Adipocyte (in vitro differentiated cells): ENCODE measurements at regions not wholly inside any gene's neighbourhood (a gene's known extent, or its start where the extent isn't known, plus 50 kb on each side); places are given as distances from the start of the nearest gene placed in this dataset.
A peak's percentile ranks its signal among the peaks of the same experiment; 100 is the strongest.

Source experiments
- DNase-seq: peaks from one replicate; pipeline ENCODE4 v3.0.0-alpha.2; 2015; ENCODE audit warnings: low read depth
- H3K27me3 ChIP-seq: replicated peaks from 2 replicates; pipeline ENCODE4 v1.7.0; 2013; ENCODE audit warnings: mild to moderate bottlenecking, low read length, moderate library complexity; ENCODE audit not compliant: control insufficient read depth, insufficient read depth
- H3K36me3 ChIP-seq: 2 replicates; pipeline ENCODE4 v1.7.0; 2013; ENCODE audit warnings: low read length, mild to moderate bottlenecking, moderate library complexity; ENCODE audit not compliant: control insufficient read depth, insufficient read depth, severe bottlenecking
- H3K4me1 ChIP-seq: 2 replicates; pipeline ENCODE4 v1.7.0; 2013; ENCODE audit warnings: mild to moderate bottlenecking, low read length, moderate library complexity; ENCODE audit not compliant: control insufficient read depth, insufficient read depth
- H3K4me3 ChIP-seq: 2 replicates; pipeline ENCODE4 v1.7.0; 2013; ENCODE audit warnings: mild to moderate bottlenecking, low read length, moderate library complexity
- H3K9ac ChIP-seq: 2 replicates; pipeline ENCODE4 v1.7.0; 2013; ENCODE audit warnings: mild to moderate bottlenecking, low read length, moderate library complexity
- H3K9me3 ChIP-seq: 2 replicates; pipeline ENCODE4 v1.7.0; 2013; ENCODE audit warnings: mild to moderate bottlenecking, low read length, moderate library complexity; ENCODE audit not compliant: control insufficient read depth

GRCh38 chr6:150651808-150652470 lies 52.3 kb downstream of the PLEKHG1 start:
- Histone ChIP-seq H3K9ac (no peak overlapping the region), H3K27me3 (no peaks in the 10 kb centered on the region), H3K4me1 (no peaks in the 10 kb centered on the region), H3K9me3 (no peaks in the 10 kb centered on the region), H3K4me3 (no peak overlapping the region), H3K36me3 (no peaks in the 10 kb centered on the region)
- DNase-seq = no peak

DNA sequence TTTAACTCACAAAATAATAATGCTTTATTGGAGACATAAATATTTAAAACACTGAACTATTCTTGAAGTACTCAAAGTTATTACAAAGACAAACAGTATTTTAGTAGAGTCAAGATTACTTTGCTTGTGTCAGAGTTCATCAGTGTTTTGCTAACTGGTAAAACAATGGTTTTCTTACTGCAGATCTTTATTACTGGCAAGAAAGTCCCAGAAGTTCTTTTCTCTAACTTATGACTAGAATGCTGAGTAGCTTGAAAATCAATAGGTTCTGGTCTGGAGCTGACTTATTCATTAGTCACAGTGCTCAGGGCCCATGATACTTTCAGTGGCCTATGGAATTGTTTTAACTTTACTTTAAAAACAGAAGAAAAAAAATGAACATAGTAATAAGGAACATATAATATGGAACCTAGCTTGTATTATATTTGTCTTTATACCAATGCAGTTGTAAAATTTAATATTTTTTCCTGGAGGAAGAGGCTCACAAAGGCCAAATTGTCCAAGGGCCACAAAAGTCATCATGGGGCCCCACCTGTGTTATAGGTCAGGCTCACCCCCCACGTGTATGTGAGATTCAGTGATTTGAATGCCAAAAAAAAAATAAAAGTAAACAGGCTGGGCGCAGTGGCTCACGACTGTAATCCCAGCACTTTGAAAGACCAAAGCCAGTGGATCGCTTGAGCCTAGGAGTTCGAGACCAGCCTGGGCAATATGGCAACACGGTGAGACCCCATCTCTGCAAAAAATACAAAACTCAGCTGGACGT lies 53.3 kb downstream of the PLEKHG1 start:
- no peak overlapping the region for H3K9ac ChIP-seq
- H3K4me3 ChIP-seq = no peak overlapping the region
- DNase-seq = peak; percentile 1
- no peaks in the 10 kb centered on the region for H3K4me1 ChIP-seq
- no peaks in the 10 kb centered on the region for H3K9me3 ChIP-seq
- no peaks in the 10 kb centered on the region for H3K27me3 ChIP-seq
- no peaks in the 10 kb centered on the region for H3K36me3 ChIP-seq

GRCh38 chr6:150654608-150655007 lies 54.9 kb downstream of the PLEKHG1 start:
- H3K27me3 ChIP-seq = no peaks in the 10 kb centered on the region
- no peaks in the 10 kb centered on the region for H3K9me3 ChIP-seq
- H3K4me1 ChIP-seq = no peaks in the 10 kb centered on the region
- H3K36me3 ChIP-seq = no peaks in the 10 kb centered on the region
- DNase-seq = no peak
- H3K9ac ChIP-seq = no peak overlapping the region
- H3K4me3 ChIP-seq = no peak overlapping the region

DNA sequence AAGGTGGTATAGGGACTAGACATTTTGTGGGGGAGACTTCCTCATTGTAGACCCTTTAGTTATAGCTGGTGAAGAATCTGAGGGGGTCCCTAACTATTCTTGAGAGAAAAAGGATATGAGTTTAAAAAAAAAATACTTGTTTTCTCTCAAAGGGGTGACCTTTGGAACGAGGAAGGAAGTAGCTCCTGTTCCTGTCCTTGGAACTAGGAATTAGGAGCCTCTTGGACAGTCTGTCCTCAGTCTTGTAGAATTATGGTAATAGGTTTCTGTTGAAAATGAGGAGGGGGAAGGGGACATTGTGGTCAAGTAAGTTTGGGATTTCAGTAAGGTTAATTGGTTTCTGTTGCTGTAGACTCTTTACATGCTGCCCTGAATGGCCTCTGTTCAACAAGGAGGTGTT lies 56.5 kb downstream of the PLEKHG1 start:
- no peak overlapping the region for H3K4me3 ChIP-seq

DNA sequence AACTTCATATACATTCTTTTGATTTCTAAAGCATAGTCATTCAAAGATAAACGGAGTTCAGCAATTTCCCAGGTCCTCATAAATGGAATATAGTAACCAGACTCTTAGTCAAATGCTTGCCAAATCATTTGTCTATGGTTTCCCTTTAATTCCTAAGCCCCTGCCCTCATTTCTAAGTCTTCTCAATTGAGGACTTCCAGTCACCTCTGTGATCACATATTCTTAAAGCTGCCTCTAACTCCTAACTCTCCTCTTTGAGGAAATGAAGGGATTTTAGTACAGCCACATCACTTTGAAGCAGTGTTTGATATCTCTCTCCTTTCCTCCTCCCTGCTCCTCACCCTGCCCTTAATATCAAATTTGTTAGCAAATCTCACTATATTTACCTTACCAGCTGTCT lies 58.7 kb downstream of the PLEKHG1 start:
- Histone ChIP-seq H3K4me1 (no peaks in the 10 kb centered on the region), H3K9me3 (no peaks in the 10 kb centered on the region), H3K36me3 (no peaks in the 10 kb centered on the region), H3K27me3 (no peaks in the 10 kb centered on the region), H3K9ac (no peak overlapping the region), H3K4me3 (no peak overlapping the region)
- no peak for DNase-seq

More for the DNA sequence above, 56.5 kb downstream of the PLEKHG1 start:
- H3K9me3 ChIP-seq = no peaks in the 10 kb centered on the region
- no peak overlapping the region for H3K9ac ChIP-seq
- H3K27me3 ChIP-seq = no peaks in the 10 kb centered on the region
- no peaks in the 10 kb centered on the region for H3K36me3 ChIP-seq
- no peak for DNase-seq
- H3K4me1 ChIP-seq = no peaks in the 10 kb centered on the region

DNA sequence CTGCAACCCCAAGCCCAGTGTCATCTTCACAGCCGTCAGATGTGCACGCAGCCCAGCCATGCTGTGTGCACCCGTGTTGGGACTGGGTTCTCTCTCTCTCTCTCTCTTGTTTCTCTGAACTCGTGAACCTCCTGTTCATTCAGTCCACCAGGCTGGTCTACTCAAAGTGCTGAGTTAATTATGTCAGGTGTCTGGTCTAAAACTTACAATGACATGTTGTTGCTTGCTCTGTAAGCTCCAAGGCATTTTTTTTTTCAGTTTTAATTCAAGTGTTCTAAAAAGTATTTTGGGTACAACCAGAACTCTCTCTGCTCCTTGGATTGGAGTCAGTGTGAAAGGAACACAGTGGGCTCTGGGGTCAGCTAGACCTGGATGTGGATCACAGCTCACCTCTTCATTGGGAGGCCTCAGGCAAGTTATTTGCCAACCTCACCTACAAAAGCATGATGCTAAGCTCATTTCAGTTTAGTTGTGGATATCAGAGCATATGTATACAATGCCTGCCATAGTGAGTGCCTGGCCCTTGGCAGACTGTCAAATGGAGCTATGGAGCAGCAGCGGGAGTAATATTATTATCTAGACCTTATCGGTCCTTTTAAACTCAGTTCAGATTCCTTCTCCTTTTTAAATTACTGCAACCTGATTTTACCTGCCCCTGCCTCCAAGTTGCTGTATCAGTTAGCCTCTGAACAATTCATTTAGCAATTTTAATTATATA lies 59.5 kb downstream of the PLEKHG1 start:
- no peaks in the 10 kb centered on the region for H3K36me3 ChIP-seq
- H3K27me3 ChIP-seq = no peaks in the 10 kb centered on the region
- no peak overlapping the region for H3K9ac ChIP-seq
- no peaks in the 10 kb centered on the region for H3K9me3 ChIP-seq
- no peaks in the 10 kb centered on the region for H3K4me1 ChIP-seq
- H3K4me3 ChIP-seq = no peak overlapping the region
- DNase-seq = no peak

- Histone ChIP-seq H3K27me3 (no peaks in the 10 kb centered on the region), H3K9ac (no peak overlapping the region), H3K4me3 (no peak overlapping the region), H3K4me1 (no peaks in the 10 kb centered on the region), H3K9me3 (no peaks in the 10 kb centered on the region), H3K36me3 (no peaks in the 10 kb centered on the region)
- DNase-seq = no peak
These were observed 61.7 kb downstream of the PLEKHG1 start for GRCh38 chr6:150661216-150662007.

DNA sequence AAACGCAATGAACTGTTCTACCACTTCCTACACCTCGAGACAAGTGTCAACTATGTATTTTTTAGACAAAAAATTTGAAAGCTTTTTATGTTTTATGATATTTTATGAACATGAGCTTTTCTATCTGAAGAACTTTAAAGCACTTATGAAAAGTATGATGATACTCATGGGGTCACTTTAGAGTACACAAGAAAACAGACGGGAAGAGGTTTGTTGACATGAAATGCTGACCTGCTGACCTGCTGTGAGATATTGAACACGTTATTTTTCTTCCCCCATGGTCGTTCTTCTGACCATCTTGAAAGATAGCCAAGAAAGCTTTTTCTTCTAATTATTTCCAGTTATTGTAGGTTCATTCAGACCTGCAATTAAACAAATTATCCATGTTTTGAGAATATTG lies 63.1 kb downstream of the PLEKHG1 start:
- no peaks in the 10 kb centered on the region for H3K36me3 ChIP-seq
- H3K9ac ChIP-seq = no peak overlapping the region
- no peaks in the 10 kb centered on the region for H3K9me3 ChIP-seq
- H3K4me1 ChIP-seq = no peaks in the 10 kb centered on the region
- no peak for DNase-seq
- H3K27me3 ChIP-seq = no peaks in the 10 kb centered on the region
- no peak overlapping the region for H3K4me3 ChIP-seq

DNA sequence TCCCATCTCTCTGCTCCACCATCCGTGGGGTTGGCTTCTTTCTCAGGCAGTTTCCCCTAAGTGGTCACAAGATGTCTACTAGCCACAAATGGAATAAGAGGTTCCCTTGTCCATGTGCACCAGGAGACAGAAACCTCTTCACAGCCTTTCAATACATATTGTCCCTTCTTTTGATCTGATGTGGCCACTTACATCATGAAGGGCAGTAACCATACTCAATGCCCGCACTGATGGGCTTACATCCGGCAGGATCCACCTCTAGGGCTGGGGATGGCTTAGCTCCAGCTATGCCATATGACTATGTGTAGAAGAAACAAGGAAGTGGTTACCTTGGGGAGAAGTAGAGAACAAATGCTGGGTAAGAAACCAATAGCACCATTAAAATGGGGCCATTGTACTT lies 64.4 kb downstream of the PLEKHG1 start:
- peaks cover 12% of the 10 kb centered on the region for H3K4me1 ChIP-seq
- H3K27me3 ChIP-seq = no peaks in the 10 kb centered on the region
- no peaks in the 10 kb centered on the region for H3K36me3 ChIP-seq
- H3K9me3 ChIP-seq = no peaks in the 10 kb centered on the region
- H3K9ac ChIP-seq = no peak overlapping the region
- no peak for DNase-seq
- no peak overlapping the region for H3K4me3 ChIP-seq

DNA sequence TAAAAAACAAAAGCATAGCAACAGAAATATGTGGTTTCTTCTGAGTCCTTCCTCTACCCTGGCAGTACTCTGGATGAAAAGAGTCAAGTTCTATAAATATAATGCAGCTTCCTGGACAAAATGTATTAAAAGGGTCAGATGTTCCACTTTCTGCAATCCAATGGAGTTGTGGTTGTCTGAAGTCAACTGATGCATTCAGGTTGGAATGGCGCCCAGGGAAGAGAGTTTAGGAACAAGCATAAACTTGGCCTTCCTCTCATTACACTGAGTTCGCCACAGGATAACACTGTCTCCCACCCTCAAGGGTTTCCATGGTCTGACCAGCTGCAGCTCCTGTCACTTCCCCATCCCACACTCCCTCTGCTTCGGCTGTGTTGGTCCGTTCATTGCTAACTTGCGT lies 66.4 kb downstream of the PLEKHG1 start:
- no peaks in the 10 kb centered on the region for H3K27me3 ChIP-seq
- no peaks in the 10 kb centered on the region for H3K9me3 ChIP-seq
- peak; percentile 4 for DNase-seq
- no peak overlapping the region for H3K4me3 ChIP-seq
- peaks cover 15% of the 10 kb centered on the region for H3K4me1 ChIP-seq
- H3K36me3 ChIP-seq = no peaks in the 10 kb centered on the region
- H3K9ac ChIP-seq = no peak overlapping the region

- H3K4me3 ChIP-seq = no peak overlapping the region
- H3K9me3 ChIP-seq = no peaks in the 10 kb centered on the region
These were observed 67.7 kb downstream of the PLEKHG1 start for GRCh38 chr6:150667359-150667758.

More at GRCh38 chr6:150667359-150667758, 67.7 kb downstream of the PLEKHG1 start:
- Histone ChIP-seq H3K9ac (no peak overlapping the region), H3K27me3 (no peaks in the 10 kb centered on the region), H3K36me3 (no peaks in the 10 kb centered on the region), H3K4me1 (peaks cover 15% of the 10 kb centered on the region)
- DNase-seq = no peak
